Gastroesophageal sphincter (tissue), 4 donors: ENCODE measurements at regions not wholly inside any gene's neighbourhood (a gene's known extent, or its start where the extent isn't known, plus 50 kb on each side); places are given as distances from the start of the nearest gene placed in this dataset.

Source experiments
- ATAC-seq: fragments of 150-250 bp; one replicate; pipeline ENCODE4 v1.9.1; 2016; ENCODE audit warnings: mild to moderate bottlenecking, moderate library complexity
- H3K27ac ChIP-seq, 4 donors: fragments of 200-600 bp; sonication (generic) in 3 of 4; 1 replicate in 3 of 4; 2 replicates in 1 of 4; pipeline ENCODE4 v1.5.1; 2016 to 2019
- H3K27me3 ChIP-seq: fragments of 200-600 bp; sonication (generic); one replicate; pipeline ENCODE4 v1.5.1; 2019
- H3K36me3 ChIP-seq, 2 donors: fragments of 200-600 bp; sonication (generic); one replicate each; pipeline ENCODE4 v1.5.1; 2019; ENCODE audit warnings: control low read depth in 1 of 2
- H3K4me1 ChIP-seq, 3 donors: fragments of 200-600 bp; sonication (generic); 1 replicate in 2 of 3; 2 replicates in 1 of 3; pipeline ENCODE4 v1.5.1; 2016 to 2019; ENCODE audit warnings: control low read depth in 2 of 3
- H3K4me3 ChIP-seq, 2 donors: fragments of 200-600 bp; sonication (generic); one replicate each; pipeline ENCODE4 v1.5.1; 2019; ENCODE audit warnings: mild to moderate bottlenecking in 1 of 2, moderate library complexity in 1 of 2
- H3K9me3 ChIP-seq, 3 donors: fragments of 200-600 bp; sonication (generic); one replicate each; pipeline ENCODE4 v1.5.1; 2017 to 2019; ENCODE audit warnings: control low read depth in 2 of 3
- EP300 ChIP-seq: sonication (generic); formaldehyde crosslinking; IDR thresholded peaks from one replicate; pipeline ENCODE4 v1.6.1; 2017; ENCODE audit warnings: antibody characterized with exemption, mild to moderate bottlenecking
- POLR2A ChIP-seq, 2 donors: fragments of 450-650 bp; IDR thresholded peaks; one replicate each; pipeline ENCODE4 v1.6.1; 2017; ENCODE audit warnings: antibody characterized with exemption in 2 of 2, mild to moderate bottlenecking in 2 of 2, moderate library complexity in 1 of 2
- POLR2AphosphoS5 ChIP-seq: sonication (generic); formaldehyde crosslinking; IDR thresholded peaks from one replicate; pipeline ENCODE4 v1.6.1; 2017; ENCODE audit warnings: antibody characterized with exemption
- WGBS, 2 donors: methylation state at CpG; one replicate each; pipeline ENCODE4 v1.1.5; 2018; ENCODE audit warnings: low coverage in 1 of 2; 5-methylcytosine and 5-hydroxymethylcytosine counted together
- TF ChIP-seq, protein P1 (sequence below), 4 experiments: fragments of 200-600 bp in 2 of 4; fragments of 450-650 bp in 2 of 4; sonication (generic) in 1 of 4; IDR thresholded peaks; one replicate each; pipeline ENCODE4 v1.5.1; 2017 to 2019; ENCODE audit warnings: antibody characterized with exemption in 4 of 4, mild to moderate bottlenecking in 2 of 4, moderate library complexity in 2 of 4

DNA sequence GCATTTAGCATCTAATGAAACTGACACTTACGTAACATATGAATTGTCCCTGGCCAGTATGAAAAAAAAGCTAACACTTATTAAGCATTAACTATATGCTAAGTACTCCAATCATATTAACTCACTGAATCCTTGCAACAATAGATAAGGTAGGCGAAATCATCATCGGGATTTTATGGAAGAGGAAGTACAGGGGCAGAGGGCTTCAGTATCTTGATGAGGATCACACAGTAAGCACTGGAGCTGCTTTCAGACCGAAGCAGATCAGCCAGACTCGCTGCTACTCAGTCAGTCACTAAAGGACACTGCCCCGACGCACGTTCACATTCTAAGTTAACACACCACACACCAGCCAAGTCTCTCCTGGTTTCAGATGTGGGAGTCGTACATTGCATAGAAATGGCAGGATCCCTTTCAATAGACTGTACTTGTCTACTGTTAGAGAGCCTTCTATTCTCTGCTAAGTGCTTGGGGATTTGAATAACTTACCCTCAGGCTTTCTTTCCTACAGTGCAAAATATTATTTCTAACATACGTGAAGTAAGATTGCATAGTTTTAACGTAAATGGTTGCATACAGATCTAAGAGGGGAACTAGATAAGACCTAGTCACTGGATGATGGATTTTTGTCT is 540.2 kb upstream of the TENM3 start:
- no peak overlapping the region for H3K27ac ChIP-seq
- H3K27me3 ChIP-seq = no peaks in the 10 kb centered on the region
- no peak overlapping the region for H3K4me3 ChIP-seq
- no peaks in the 10 kb centered on the region for H3K9me3 ChIP-seq
- H3K4me1 ChIP-seq = no peaks in the 10 kb centered on the region
- ATAC-seq = no peak
- no peaks in the 10 kb centered on the region for H3K36me3 ChIP-seq
- 54 to 75% methylated on average over 10 to 11 of the region's 11 CpGs for WGBS, 2 donors
- TF ChIP-seq EP300 = no peak
- TF ChIP-seq, protein P1, sequence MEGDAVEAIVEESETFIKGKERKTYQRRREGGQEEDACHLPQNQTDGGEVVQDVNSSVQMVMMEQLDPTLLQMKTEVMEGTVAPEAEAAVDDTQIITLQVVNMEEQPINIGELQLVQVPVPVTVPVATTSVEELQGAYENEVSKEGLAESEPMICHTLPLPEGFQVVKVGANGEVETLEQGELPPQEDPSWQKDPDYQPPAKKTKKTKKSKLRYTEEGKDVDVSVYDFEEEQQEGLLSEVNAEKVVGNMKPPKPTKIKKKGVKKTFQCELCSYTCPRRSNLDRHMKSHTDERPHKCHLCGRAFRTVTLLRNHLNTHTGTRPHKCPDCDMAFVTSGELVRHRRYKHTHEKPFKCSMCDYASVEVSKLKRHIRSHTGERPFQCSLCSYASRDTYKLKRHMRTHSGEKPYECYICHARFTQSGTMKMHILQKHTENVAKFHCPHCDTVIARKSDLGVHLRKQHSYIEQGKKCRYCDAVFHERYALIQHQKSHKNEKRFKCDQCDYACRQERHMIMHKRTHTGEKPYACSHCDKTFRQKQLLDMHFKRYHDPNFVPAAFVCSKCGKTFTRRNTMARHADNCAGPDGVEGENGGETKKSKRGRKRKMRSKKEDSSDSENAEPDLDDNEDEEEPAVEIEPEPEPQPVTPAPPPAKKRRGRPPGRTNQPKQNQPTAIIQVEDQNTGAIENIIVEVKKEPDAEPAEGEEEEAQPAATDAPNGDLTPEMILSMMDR (IDR thresholded peaks at IDR 0.05) = no peak
- TF ChIP-seq POLR2A (IDR thresholded peaks at IDR 0.05) = no peak
- TF ChIP-seq POLR2AphosphoS5 = no peak

DNA sequence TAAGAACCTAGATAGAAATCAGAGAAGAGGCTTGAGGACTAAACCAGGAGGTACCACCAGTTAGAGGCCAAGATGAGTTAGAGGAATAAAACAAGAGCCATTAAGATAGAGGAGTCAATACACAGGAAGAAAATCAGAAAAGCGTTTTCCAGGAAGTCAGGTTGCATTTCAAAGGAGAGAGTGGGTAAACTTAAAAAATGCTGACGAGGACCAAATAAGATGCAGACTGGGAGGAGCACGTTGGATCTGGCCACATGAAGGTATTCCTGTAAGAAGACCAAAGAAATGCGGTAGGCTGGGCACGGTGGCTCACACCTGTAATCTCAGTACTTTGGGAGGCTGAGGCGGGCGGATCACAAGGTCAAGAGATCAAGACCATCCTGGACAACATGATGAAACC is 533.1 kb upstream of the TENM3 start:
- Histone ChIP-seq H3K4me3 (no peak overlapping the region), H3K4me1 (no peaks in the 10 kb centered on the region), H3K9me3 (no peaks in the 10 kb centered on the region), H3K27me3 (no peaks in the 10 kb centered on the region), H3K27ac (no peak overlapping the region), H3K36me3 (no peaks in the 10 kb centered on the region)
- 87 to 100% methylated on average over 4 to 7 of the region's 7 CpGs for WGBS, 2 donors
- TF ChIP-seq POLR2AphosphoS5 = no peak
- no peak for TF ChIP-seq POLR2A (IDR thresholded peaks at IDR 0.05)
- TF ChIP-seq, protein P1 (IDR thresholded peaks at IDR 0.05) = no peak
- TF ChIP-seq EP300 = no peak
- ATAC-seq = no peak

DNA sequence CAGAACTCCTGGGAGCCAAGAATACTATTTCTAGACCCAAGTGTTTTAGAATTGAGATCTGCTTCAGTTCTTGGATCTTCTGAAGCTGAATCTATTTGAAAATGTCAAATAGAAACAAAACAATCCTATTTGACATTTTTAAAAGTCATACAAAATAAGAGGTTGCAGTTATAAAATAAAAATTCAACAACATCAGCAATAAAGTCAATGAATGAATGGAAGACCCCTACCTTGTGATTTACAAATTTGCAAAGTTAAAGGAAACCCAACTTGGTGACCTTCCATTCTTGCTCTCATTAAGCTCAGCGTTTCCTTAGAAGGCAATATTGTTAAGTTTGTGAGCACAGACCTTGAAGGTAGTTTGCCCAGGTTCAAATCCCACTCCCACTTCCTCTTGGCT is 531.8 kb upstream of the TENM3 start:
- ATAC-seq = no peak
- WGBS, 2 donors = 56 to 91% methylated on average over 1 of the region's 1 CpG
- Histone ChIP-seq H3K27ac (no peak overlapping the region), H3K36me3 (no peaks in the 10 kb centered on the region), H3K9me3 (no peaks in the 10 kb centered on the region), H3K4me1 (no peaks in the 10 kb centered on the region), H3K27me3 (no peaks in the 10 kb centered on the region), H3K4me3 (no peak overlapping the region)
- TF ChIP-seq POLR2AphosphoS5 = no peak
- TF ChIP-seq, protein P1 (IDR thresholded peaks at IDR 0.05) = no peak
- no peak for TF ChIP-seq POLR2A (IDR thresholded peaks at IDR 0.05)
- TF ChIP-seq EP300 = no peak

DNA sequence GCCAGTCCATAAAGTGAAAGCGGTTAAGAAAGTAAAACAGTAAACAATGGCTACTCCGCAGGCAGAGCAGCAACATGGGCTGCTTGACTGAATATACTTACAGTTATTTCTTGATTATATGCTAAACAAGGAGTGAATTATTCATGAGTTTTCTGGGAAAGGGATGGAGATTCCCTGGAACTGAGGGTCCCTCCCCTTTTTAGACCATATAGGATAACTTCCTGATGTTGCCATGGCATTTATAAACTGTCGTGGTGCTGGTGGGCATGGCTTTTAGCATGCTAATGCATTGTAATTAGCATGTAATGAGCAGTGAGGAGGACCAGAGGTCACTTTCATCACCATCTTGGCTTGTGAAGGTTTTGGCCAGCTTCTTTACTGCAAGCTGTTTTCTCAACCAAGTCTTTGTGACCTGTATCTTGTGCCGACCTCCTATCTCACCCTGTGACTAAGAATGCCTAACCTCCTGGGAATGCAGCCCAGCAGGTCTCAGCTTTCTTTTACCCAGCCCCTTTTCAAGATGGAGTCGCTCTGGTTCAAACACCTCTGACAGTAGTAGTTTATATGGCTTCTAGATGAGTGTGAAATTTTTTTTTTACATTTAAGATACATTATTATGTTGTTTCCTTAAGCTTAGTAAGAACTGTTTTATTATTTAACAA is 514.8 kb upstream of the TENM3 start:
- H3K27me3 ChIP-seq = no peaks in the 10 kb centered on the region
- 58 to 70% methylated on average over 5 of the region's 5 CpGs for WGBS, 2 donors
- H3K4me1 ChIP-seq = no peaks in the 10 kb centered on the region
- no peak for ATAC-seq
- no peak overlapping the region for H3K27ac ChIP-seq
- no peak for TF ChIP-seq POLR2A (IDR thresholded peaks at IDR 0.05)
- TF ChIP-seq POLR2AphosphoS5 = no peak
- TF ChIP-seq, protein P1 (IDR thresholded peaks at IDR 0.05) = no peak
- TF ChIP-seq EP300 = no peak
- no peaks in the 10 kb centered on the region for H3K36me3 ChIP-seq
- no peak overlapping the region for H3K4me3 ChIP-seq
- peaks cover 0 to 3% (median 0%) of the 10 kb centered on the region in 3 donors for H3K9me3 ChIP-seq

DNA sequence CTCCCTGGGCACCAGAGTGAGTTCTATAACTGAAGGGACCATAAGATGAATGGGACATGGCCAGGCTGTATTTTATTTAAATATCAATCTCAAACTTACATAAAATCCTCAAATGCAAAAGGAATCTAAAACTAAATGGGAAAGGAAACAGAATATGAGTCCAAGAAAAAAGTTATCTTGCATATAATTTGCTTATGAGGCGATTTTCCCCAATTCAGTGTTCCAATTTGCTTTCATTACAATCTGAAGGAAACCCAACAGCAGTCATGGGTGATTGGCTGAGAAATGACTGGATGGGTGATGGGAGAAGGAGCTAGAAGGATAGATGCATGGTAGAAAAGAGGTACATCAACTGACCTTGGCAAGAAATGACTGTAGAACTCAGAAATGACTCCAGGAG is 511.3 kb upstream of the TENM3 start:
- no peak for TF ChIP-seq POLR2AphosphoS5
- no peak for TF ChIP-seq POLR2A (IDR thresholded peaks at IDR 0.05)
- TF ChIP-seq EP300 = no peak
- TF ChIP-seq, protein P1 (IDR thresholded peaks at IDR 0.05) = no peak
- no peaks in the 10 kb centered on the region for H3K36me3 ChIP-seq
- H3K27me3 ChIP-seq = no peaks in the 10 kb centered on the region
- no peaks in the 10 kb centered on the region for H3K9me3 ChIP-seq
- no peaks in the 10 kb centered on the region for H3K4me1 ChIP-seq
- 82 to 100% methylated on average over 1 of the region's 1 CpG for WGBS, 2 donors
- ATAC-seq = no peak
- no peak overlapping the region for H3K4me3 ChIP-seq
- no peak overlapping the region for H3K27ac ChIP-seq
